Breast epithelium (tissue), 3 donors: ENCODE measurements at regions not wholly inside any gene's neighbourhood (a gene's known extent, or its start where the extent isn't known, plus 50 kb on each side); places are given as distances from the start of the nearest gene placed in this dataset.

Experiments used
- CTCF ChIP-seq, 3 donors: fragments of 450-650 bp; IDR thresholded peaks; one replicate each; pipeline ENCODE4 v1.5.1; 2016 to 2017; ENCODE audit warnings: antibody characterized with exemption in 3 of 3, mild to moderate bottlenecking in 3 of 3, moderate library complexity in 3 of 3
- POLR2A ChIP-seq: fragments of 450-650 bp; IDR thresholded peaks from one replicate; pipeline ENCODE4 v1.6.1; 2016; ENCODE audit warnings: antibody characterized with exemption, mild to moderate bottlenecking, moderate library complexity
- POLR2AphosphoS5 ChIP-seq, 3 donors: sonication (generic); formaldehyde crosslinking; IDR thresholded peaks; one replicate each; pipeline ENCODE4 v1.6.1; 2017; ENCODE audit warnings: antibody characterized with exemption in 3 of 3

DNA sequence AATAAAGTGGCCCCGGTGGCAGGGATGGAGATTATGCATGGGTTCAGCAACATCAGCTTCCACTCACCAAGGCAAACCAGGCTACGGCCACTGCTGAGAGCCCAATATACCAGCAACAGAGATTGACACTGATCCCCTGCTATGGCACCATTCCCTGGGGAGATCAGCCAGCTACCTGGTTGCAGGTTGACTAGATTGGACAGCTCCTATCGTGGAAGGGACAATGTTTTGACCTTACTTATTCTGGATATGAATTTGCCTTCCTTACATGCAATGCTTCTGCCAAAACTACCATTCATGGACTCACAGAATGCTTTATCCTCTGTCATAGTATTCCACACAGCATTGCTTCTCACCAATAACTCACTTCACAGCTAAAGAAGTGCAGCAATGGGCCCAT is 174.8 kb upstream of the TNFAIP3 start:
- TF ChIP-seq POLR2A, result no peak
- TF ChIP-seq CTCF (IDR thresholded peaks at IDR 0.05), result no peak
- no peak for TF ChIP-seq POLR2AphosphoS5 (IDR thresholded peaks at IDR 0.05)
